ENCODE measurements at regions not wholly inside any gene's neighbourhood (a gene's known extent, or its start where the extent isn't known, plus 50 kb on each side); places are given as distances from the start of the nearest gene placed in this dataset.

GRCh38 chr6:14798996-14799588 is 446.8 kb upstream of the JARID2 start:
- H3K27me3 ChIP-seq (ENCODE audit: control insufficient read depth, insufficient read depth, low read length) = peaks cover 3% of the 10 kb centered on the region
- TF ChIP-seq EZH2 (IDR thresholded peaks at IDR 0.05; ENCODE audit: low read length, missing control alignments) = no peak
- no peak for TF ChIP-seq CTCF (conservative IDR thresholded peaks at IDR 0.05 in 1 of 2, IDR thresholded peaks at IDR 0.05 in 1 of 2; ENCODE audit: low read depth in 1 of 2, low read length in 2 of 2)
- H3K4me2 ChIP-seq (ENCODE audit: extremely low read depth, insufficient read depth, low read length) = no peak overlapping the region
- H3K4me1 ChIP-seq (ENCODE audit: control insufficient read depth, extremely low read depth, insufficient read depth, low read length) = no peaks in the 10 kb centered on the region
- no peak for DNase-seq (ENCODE audit: low read depth in 2 of 2)
- H3K79me2 ChIP-seq (ENCODE audit: control insufficient read depth, insufficient read depth, low read length) = no peaks in the 10 kb centered on the region
- no peak overlapping the region for H3K27ac ChIP-seq (ENCODE audit: insufficient read depth, low read length)
- H2AFZ ChIP-seq (ENCODE audit: low read length) = no peak overlapping the region
- H3K9ac ChIP-seq (ENCODE audit: insufficient read depth, low read length) = no peak overlapping the region
- no peak overlapping the region for H3K4me3 ChIP-seq (replicated peaks in 1 of 4; ENCODE audit: control extremely low read depth in 1 of 4, insufficient read depth in 1 of 4, low read depth in 3 of 4, low read length in 4 of 4)
- no peaks in the 10 kb centered on the region for H3K9me3 ChIP-seq (ENCODE audit: control insufficient read depth, insufficient read depth, low read depth, low read length)
- no peaks in the 10 kb centered on the region for H4K20me1 ChIP-seq (ENCODE audit: control insufficient read depth, extremely low read depth, insufficient read depth, low read length)
- no peaks in the 10 kb centered on the region for H3K36me3 ChIP-seq (ENCODE audit: control insufficient read depth, insufficient read depth, low read length)

GRCh38 chr6:14799928-14800327 is 445.9 kb upstream of the JARID2 start:
- Histone ChIP-seq H3K4me3 (replicated peaks in 1 of 4; ENCODE audit: control extremely low read depth in 1 of 4, insufficient read depth in 1 of 4, low read depth in 3 of 4, low read length in 4 of 4) (no peak overlapping the region), H3K36me3 (ENCODE audit: control insufficient read depth, insufficient read depth, low read length) (no peaks in the 10 kb centered on the region), H3K9ac (ENCODE audit: insufficient read depth, low read length) (no peak overlapping the region), H2AFZ (ENCODE audit: low read length) (no peak overlapping the region), H3K4me2 (ENCODE audit: extremely low read depth, insufficient read depth, low read length) (no peak overlapping the region), H3K79me2 (ENCODE audit: control insufficient read depth, insufficient read depth, low read length) (no peaks in the 10 kb centered on the region), H4K20me1 (ENCODE audit: control insufficient read depth, extremely low read depth, insufficient read depth, low read length) (no peaks in the 10 kb centered on the region), H3K9me3 (ENCODE audit: control insufficient read depth, insufficient read depth, low read depth, low read length) (no peaks in the 10 kb centered on the region), H3K27me3 (ENCODE audit: control insufficient read depth, insufficient read depth, low read length) (peaks cover 3% of the 10 kb centered on the region), H3K27ac (ENCODE audit: insufficient read depth, low read length) (no peak overlapping the region), H3K4me1 (ENCODE audit: control insufficient read depth, extremely low read depth, insufficient read depth, low read length) (peaks cover under 1% of the 10 kb centered on the region)
- DNase-seq (ENCODE audit: low read depth in 2 of 2) = peak; percentile 71 to 92
- TF ChIP-seq EZH2 (IDR thresholded peaks at IDR 0.05; ENCODE audit: low read length, missing control alignments) = no peak
- TF ChIP-seq CTCF (conservative IDR thresholded peaks at IDR 0.05 in 1 of 2, IDR thresholded peaks at IDR 0.05 in 1 of 2; ENCODE audit: low read depth in 1 of 2, low read length in 2 of 2) = no peak

DNA sequence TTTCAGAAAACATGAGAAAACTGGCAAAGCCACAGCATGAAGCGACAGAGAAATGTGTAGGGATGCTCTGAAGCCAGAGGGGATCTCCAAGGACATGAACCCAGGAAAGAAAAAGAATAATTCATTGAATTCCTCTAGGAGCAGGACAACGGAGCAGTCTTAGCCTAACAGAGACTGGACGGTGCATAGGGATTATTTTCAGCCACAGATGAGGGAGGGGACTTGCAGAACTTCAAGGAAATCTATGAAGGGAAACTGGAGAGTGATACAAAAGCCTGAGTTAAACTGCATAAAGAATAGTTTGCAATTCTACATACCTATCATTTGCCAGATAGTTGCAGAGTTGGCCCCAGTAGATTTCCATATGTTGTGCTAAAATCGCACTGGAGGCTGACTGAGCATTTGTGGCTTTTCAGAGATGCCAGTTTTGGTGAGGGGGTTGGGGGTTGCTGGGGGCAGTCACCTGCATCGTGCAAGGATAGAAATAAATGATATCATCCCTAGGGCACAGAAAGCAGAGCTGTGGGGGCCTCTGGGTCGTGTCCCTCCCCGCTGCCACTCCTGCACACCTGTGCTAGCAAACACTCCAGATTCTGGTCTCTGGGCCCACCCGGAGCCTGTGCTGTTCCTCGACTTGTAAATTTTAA is 443.2 kb upstream of the JARID2 start:
- H3K27ac ChIP-seq (ENCODE audit: insufficient read depth, low read length) = no peak overlapping the region
- no peak overlapping the region for H2AFZ ChIP-seq (ENCODE audit: low read length)

More for the DNA sequence above, 443.2 kb upstream of the JARID2 start:
- DNase-seq (ENCODE audit: low read depth in 2 of 2) = no peak
- Histone ChIP-seq H3K4me2 (ENCODE audit: extremely low read depth, insufficient read depth, low read length) (no peak overlapping the region), H3K36me3 (ENCODE audit: control insufficient read depth, insufficient read depth, low read length) (no peaks in the 10 kb centered on the region), H3K79me2 (ENCODE audit: control insufficient read depth, insufficient read depth, low read length) (no peaks in the 10 kb centered on the region), H3K9me3 (ENCODE audit: control insufficient read depth, insufficient read depth, low read depth, low read length) (no peaks in the 10 kb centered on the region), H3K4me3 (replicated peaks in 1 of 4; ENCODE audit: control extremely low read depth in 1 of 4, insufficient read depth in 1 of 4, low read depth in 3 of 4, low read length in 4 of 4) (no peak overlapping the region), H4K20me1 (ENCODE audit: control insufficient read depth, extremely low read depth, insufficient read depth, low read length) (no peaks in the 10 kb centered on the region), H3K27me3 (ENCODE audit: control insufficient read depth, insufficient read depth, low read length) (peaks cover 3% of the 10 kb centered on the region), H3K9ac (ENCODE audit: insufficient read depth, low read length) (no peak overlapping the region), H3K4me1 (ENCODE audit: control insufficient read depth, extremely low read depth, insufficient read depth, low read length) (peaks cover 2% of the 10 kb centered on the region)
- TF ChIP-seq EZH2 (IDR thresholded peaks at IDR 0.05; ENCODE audit: low read length, missing control alignments) (no peak), CTCF (conservative IDR thresholded peaks at IDR 0.05 in 1 of 2, IDR thresholded peaks at IDR 0.05 in 1 of 2; ENCODE audit: low read depth in 1 of 2, low read length in 2 of 2) (no peak)
